HT1080 (cell line): ENCODE measurements at regions not wholly inside any gene's neighbourhood (a gene's known extent, or its start where the extent isn't known, plus 50 kb on each side); places are given as distances from the start of the nearest gene placed in this dataset.
"Not testable (repeated sequence)": the region's sequence is repeated elsewhere in the genome, so short reads cannot be mapped to it uniquely, and the experiment has no call there.

Experiments used
- DNase-seq: peaks from one replicate; pipeline ENCODE4 v3.0.0-alpha.2; 2015; ENCODE audit warnings: low read depth

GRCh38 chr5:53733853-53734252, 173.4 kb downstream of the NDUFS4 start:
- DNase-seq, result no peak

GRCh38 chr5:53738105-53738504, 177.7 kb downstream of the NDUFS4 start:
- no peak for DNase-seq

GRCh38 chr5:53739111-53739510, 178.7 kb downstream of the NDUFS4 start:
- no peak for DNase-seq

GRCh38 chr5:53749621-53750020, 189.2 kb downstream of the NDUFS4 start:
- no peak for DNase-seq

- DNase-seq, result not testable (repeated sequence)
These were observed 191.8 kb downstream of the NDUFS4 start for GRCh38 chr5:53752282-53752681.

GRCh38 chr5:53766673-53767072, 206.2 kb downstream of the NDUFS4 start:
- no peak for DNase-seq

- DNase-seq, result no peak
These were observed 217.6 kb downstream of the NDUFS4 start for GRCh38 chr5:53777864-53778618.

- peak; percentile 90 for DNase-seq
These were observed 219.1 kb downstream of the NDUFS4 start for GRCh38 chr5:53779541-53779981.

GRCh38 chr5:53782620-53783019, 222.2 kb downstream of the NDUFS4 start:
- DNase-seq, result no peak

- no peak for DNase-seq
These were observed 223.3 kb downstream of the NDUFS4 start for GRCh38 chr5:53783624-53784228.

- DNase-seq, result no peak
These were observed 224.2 kb downstream of the NDUFS4 start for GRCh38 chr5:53784596-53784995.

GRCh38 chr5:53785924-53786323, 225.5 kb downstream of the NDUFS4 start:
- no peak for DNase-seq

GRCh38 chr5:53790026-53790425, 229.6 kb downstream of the NDUFS4 start:
- no peak for DNase-seq

GRCh38 chr5:53792338-53792737, 231.9 kb downstream of the NDUFS4 start:
- no peak for DNase-seq

- DNase-seq, result not testable (repeated sequence)
These were observed 239.2 kb downstream of the NDUFS4 start for GRCh38 chr5:53799644-53800043.

- not testable (repeated sequence) for DNase-seq
These were observed 248.0 kb downstream of the NDUFS4 start for GRCh38 chr5:53808392-53808791.

GRCh38 chr5:53814819-53815218, 254.4 kb downstream of the NDUFS4 start:
- no peak for DNase-seq

- DNase-seq, result no peak
These were observed 255.0 kb downstream of the NDUFS4 start for GRCh38 chr5:53815471-53815870.

- no peak for DNase-seq
These were observed 256.7 kb downstream of the NDUFS4 start for GRCh38 chr5:53817183-53817582.

- peak; percentile 38 for DNase-seq
These were observed 259.0 kb downstream of the NDUFS4 start for GRCh38 chr5:53819482-53819881.

GRCh38 chr5:53820119-53820801, 259.8 kb downstream of the NDUFS4 start:
- DNase-seq, result no peak

- peak; percentile 13 for DNase-seq
These were observed 260.3 kb downstream of the NDUFS4 start for GRCh38 chr5:53820802-53821171.
